GM21447 (cell line): ENCODE measurements at regions not wholly inside any gene's neighbourhood (a gene's known extent, or its start where the extent isn't known, plus 50 kb on each side); places are given as distances from the start of the nearest gene placed in this dataset.
"Not testable (repeated sequence)": the region's sequence is repeated elsewhere in the genome, so short reads cannot be mapped to it uniquely, and the experiment has no call there.

Experiments used
- ATAC-seq: cut with Tn5 transposase; IDR thresholded peaks from one replicate; pipeline ENCODE4 v1.9.1; 2021; ENCODE audit not compliant: unreplicated experiment

DNA sequence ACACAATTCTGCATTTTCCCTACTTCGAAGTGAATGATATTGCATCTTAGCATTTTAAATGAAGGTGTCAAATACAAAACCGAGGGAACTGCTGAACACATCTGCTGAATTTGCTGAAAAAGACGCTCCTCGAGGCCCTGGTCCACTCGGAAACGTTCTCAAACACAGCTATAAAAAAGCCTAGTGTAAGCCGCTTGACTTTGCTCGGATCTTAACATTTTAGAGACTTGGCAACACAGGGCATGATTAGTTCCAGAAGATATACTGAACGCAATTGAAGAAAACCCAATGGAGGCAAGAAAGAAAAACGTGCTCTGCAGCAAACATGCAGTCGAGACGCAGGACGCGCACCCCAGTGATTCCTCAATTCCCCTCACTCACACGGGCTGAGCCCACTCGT is 506.4 kb upstream of the AMELY start:
- ATAC-seq = no peak

DNA sequence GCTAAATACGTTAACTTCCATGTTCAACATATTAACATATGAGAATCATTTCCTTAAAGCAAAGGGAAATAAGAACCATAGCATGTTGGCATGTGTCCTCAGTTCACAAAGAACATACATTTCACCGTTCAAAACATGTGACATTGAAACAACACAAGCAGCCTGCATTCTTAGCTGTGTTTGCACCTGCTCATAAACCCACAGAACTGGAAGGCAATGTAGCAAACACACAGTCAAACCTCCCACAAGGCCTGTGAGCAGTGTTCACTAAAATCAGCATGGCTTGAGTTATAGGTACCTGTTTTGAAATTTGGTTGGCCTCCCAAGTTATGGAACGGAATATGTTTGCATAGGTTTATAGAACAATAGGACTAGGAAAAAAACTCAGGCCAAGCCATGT is 504.9 kb upstream of the AMELY start:
- no peak for ATAC-seq

DNA sequence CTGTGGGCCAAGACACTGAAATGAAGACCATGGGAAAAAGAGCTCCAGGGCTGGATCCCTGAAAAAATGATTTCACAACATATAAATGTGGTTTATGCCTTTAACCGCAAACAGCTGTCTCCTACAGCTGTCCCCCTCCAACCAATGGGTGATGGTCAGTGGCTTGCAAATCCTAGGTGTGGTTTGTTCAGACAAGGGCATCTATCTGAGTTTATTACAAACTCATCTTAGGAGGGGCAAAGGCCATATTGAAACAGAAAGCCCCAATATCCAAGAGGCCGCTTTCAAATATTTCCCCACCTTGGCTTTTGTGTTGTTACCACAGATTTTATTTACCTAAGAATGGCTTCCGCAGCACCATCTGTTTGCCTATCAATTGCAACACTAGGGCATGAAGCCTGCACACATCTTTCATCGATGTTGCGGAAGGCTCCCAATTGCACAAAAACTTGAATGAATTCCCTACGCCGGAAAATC is 503.6 kb upstream of the AMELY start:
- ATAC-seq = no peak

DNA sequence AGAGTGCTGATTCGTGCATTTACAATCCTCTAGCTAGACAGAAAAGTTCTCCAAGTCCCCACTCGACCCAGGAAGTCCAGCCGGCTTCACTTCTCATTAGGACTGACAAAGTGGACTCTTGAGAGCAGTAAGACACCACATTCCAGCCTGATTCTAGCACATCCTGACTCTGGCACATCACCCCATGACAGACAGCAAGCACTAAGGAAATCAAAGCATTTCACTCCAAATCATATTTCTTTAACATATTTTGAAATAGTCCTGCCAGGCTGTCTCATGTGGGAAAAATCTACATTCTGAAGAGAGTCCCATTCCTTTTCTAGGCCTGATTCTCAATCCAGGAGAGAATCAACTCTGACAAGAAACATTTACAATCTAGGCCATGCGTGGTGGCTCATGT is 478.5 kb upstream of the AMELY start:
- ATAC-seq = no peak

DNA sequence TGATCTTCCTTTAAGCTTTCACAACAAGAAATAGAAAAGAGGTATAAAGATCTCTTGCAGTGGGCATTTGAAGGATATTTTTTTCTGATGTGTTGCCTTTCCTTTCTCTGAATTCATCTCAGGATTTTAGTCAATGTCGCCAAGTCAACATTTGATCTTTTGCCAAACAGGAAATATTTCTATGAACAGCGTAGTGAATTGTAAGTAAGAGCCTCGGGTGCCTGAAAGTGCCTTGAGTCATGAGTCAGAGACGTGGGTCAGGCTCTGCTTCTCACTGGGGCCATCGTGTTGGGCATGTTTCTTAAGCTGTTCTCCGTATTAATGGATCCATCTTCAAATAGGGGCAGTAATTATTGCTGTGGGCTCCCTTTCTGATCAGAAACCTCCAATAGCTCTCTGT is 471.4 kb upstream of the AMELY start:
- ATAC-seq = no peak

DNA sequence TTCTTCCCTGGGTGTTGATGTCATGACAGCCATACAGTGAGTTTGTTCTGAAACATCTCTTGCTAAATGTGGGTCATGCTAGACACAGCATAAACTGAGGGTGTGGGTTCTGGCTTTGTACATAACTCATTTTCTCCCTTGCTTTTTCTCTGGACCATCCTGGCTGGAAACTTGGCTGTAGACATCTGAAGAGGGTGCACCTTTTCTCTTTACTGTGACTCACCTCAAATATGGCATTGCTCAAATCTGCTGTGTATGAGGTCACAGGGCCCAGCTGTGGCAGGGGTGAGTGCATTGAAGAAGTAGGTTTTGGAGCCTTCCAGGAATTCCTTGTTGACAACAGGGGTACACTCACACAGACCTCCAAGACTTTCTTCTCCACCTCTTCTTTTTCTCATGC is 465.5 kb upstream of the AMELY start:
- ATAC-seq = no peak

DNA sequence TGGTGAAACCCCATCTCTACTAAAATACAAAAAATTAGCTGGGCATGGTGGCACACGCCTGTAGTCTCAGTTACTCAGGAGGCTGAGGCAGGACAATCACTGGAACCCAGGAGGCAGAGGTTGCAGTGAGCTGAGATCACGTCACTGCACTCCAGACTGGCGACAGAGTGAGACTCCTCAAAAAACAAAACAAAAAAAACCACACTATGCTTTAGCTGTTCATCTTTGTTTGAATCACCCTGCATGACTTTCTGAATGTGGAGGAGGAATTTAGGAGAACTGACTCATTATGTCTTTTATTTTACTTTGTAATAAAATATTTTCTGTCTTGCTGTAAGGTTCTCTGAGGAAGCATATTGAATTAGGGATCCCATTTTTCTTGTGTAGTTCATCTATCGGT is 462.9 kb upstream of the AMELY start:
- not testable (repeated sequence) for ATAC-seq

DNA sequence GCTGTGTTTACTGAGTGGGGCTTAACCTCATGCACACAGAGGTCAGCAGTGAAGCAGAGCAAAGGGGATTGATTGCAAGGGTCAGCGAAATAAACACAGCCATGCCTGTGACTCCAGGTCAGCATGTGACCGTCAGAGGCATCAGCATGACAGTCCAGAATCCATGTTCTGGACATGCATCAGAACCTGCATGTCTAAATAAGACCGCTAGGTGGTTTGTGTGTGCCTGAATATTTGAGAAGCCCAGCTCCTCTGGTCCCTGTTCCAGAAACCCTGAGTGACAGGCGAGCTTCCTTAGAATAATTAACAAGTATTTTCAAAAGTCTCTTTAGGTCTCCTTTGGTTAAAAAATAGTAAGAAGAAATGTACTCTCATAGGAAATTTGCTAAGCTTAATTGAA is 460.4 kb upstream of the AMELY start:
- not testable (repeated sequence) for ATAC-seq

DNA sequence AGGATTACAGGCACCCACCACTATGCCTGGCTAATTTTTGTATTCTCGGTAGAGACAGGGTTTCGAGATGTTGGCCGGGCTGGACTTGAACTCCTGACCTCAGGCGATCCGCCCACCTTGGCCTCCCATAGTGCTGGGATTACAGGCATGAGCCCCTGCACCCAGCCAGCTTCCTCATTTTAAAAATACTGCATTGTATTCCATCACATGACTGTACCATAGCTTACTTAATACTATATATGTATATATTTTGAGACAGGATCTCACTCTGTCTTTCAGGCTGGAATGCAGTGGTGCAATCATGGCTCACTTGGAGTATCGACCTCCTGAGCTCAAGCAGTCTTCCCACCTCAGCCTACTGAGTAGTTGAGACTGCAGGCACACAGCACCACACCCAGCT is 459.5 kb upstream of the AMELY start:
- ATAC-seq = not testable (repeated sequence)

DNA sequence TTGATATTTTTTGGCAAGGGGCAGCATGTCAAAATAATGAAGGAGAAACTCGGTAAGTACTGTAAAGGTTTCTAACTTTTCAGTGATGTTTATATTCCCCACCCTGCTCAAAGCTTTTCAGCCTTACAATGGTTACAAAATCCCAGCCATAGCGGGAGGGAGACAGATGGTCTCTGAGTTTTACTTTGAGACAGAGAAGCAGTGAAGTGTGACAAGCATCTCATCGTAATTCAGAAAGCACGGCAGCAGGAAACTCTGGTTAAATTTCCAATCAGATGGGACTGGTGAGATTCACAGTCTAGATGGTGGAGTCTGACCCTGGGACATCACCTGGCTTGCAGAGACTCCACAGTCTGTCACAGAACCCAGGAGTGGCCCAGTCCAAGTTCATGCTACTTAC is 448.0 kb upstream of the AMELY start:
- ATAC-seq = no peak

DNA sequence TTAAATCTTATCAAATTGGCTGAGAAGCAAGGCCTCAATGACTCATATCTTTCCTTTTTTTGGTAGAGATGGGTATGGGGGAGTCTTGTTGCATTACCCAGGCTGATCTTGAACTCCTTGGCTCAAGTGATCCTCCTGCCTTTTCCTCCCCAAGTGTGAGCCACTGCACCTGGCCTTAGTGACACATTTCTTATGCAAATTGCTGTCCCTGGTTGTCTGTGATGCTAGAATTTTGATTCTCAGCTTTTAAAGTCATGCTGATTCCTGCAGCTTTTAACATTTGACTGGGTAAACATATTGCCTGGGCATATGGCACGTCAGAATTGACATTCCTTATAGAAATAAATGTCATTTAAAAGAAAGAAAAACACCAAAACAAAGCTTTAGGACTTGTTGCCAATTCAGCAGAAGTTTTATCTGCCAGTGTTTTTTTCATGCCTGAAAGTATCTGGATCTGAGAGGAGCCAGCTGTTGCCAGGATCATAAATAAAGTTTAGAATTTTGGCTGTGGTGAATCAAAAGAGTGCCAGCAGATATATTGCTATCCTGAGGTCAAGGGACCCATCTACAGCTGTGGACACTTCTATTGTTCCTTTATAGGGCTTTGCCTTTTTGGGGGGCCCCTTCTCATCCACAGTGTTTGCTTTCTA is 446.7 kb upstream of the AMELY start:
- no peak for ATAC-seq

DNA sequence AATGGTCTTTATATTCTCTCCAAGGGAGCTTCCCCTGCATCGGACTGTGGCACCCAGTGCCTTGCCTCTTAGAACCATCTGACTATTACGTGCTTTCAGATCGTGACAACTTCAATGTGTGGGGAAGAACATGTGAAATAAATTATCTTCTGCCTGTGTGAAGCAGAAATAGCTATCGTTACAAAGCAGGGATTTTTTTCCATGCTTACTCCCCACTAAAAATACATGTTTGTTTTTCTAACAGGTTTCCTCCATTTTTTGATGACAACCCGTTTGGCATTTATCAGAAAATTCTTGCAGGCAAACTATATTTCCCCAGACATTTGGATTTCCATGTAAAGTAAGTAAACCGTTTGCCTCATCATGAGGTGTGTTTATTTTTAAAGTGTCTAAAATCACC is 444.3 kb upstream of the AMELY start:
- not testable (repeated sequence) for ATAC-seq

DNA sequence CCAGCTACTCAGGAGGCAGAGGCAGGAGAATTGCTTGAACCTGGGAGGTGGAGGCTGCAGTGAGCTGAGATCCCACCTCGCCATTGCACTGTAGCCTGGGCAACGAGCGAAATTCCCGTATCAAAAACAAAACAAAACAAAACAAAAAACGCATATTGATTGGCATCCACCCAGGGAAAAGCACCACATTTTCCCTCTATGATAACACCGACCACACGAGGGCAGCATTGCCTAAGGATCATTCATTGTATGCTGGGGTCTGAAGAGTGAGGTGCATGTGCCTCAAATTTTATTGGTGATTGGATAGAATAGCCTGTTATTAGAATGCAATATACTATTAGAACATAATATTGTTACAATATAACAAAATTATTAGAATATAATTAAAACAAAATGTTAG is 433.1 kb upstream of the AMELY start:
- no peak for ATAC-seq

DNA sequence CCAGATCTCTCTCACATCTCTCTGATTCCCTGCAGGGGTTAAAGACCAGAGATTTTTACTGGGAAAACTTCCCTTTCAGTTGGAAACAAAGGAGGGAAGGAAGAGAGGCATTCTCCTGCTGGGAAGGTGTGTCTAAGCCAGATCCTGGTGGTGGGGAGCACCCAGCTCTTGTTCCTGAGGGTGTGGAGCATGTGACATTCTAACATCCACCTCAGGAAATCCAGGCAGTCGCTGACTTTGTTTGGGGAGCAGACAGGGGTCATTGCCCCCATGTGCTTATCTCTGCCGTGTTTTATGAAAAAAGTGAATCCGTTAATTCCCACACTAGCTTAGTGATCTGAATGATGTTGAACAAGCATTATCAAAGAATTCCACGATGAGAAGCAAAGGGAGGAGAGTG is 431.7 kb upstream of the AMELY start:
- no peak for ATAC-seq

DNA sequence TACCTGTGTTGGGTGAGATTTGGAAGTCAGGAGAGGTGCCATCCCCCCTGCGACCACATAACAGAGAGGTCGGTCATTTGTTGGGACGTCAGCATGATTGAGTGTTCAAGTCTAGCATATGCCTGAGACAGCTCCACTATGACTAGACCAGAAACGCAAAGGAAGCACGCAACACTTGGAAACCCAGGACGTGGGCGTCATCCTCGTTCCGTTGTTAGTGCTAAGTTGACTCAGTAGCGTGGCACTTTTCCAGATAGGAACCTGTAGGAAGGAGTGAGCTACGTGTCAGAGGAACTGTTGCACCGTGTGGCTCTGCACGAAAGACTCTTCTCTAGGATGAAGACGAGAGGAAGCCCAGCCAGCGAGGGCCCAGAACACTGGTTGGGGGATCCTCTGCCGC is 431.2 kb upstream of the AMELY start:
- not testable (repeated sequence) for ATAC-seq

DNA sequence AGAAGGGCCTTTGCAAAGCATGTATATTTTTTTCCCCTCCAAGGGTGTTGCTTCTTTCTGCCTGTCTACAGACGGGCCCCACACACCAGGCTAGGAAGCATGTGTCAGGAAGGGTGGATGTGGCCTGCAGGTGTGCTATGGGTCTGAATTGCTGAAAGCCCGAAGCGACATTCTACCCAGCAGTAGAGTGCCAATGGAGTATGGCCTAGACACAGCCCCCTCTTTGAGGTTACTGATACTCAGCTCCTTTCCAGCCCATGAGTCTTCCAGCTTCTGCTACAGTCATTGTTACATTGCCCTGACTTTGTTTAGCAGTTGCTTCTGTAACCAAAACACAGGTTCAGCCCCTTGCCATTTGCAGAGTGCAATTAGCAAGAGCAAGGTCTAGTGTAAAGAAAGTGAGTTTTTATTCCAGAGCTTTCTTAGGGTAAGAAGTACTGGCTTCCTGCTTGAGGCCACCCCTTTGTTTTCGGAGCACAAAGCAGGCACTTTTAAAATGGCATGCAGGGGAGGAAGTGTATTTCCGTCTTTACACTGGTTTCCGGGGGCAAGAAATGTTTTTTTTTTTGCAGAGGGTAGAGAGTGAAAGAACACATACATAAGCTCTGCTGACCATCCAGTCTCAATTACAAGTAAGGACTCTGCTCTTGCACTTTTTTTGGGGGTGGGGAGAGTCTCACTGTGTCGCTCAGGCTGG is 428.0 kb upstream of the AMELY start:
- peak; percentile 77 for ATAC-seq

DNA sequence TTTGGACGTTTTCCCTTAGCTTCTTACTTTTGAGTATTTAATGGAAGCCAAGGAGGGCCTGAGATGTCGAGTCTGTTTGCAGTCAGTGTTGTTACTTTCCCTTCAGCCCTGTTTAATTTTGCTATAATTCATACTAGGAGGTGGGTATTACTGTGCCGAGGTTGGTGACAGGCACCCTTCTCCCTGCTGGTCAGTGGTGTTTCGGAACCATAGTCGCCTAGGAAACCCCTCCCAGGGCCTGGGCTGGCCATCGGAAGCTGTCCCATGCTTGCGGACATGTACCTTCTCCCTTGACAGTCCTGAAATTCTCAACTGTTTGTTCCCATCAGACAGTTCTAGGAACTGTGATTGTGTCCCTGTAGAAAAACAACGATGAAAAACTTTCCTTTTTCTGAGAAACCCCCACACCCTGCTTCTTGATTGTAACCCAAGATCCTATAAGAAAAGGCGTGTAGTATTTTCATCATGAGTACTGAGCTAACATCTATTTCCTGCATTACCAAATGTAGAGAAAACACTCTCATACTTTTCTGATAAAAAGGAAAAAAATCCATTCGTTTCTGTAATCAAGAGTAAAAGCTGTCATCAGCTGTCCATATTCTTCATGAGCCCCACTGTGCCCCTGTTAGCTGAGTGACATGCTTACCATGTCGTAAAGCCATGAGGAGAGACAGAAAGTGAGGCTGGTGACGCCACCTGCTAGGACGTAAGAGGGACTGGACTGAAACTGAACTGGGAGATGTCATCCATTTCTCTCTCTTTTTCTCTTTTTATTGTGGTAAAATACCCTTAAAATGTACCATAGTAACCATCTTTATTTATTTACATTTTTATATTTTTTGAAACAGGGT is 424.7 kb upstream of the AMELY start:
- ATAC-seq = no peak

DNA sequence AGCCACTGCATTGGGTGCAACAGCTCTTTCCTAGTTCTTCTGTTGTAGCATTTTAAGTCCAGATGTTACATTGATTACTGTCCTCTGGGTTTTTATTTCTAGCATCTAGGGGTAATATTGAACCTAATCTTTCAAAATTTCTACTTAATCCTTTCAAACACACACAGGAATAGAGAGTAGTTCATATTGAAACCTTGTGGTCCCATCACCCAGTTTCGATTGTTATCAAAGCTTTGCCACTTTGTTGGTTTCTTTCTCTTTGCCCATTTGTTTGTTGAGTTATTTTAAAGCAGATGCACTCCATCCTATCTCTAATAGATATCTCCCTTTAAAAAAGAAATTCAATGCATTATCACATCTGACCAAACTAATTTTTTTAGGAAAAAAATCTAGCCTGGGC is 422.9 kb upstream of the AMELY start:
- ATAC-seq = no peak

DNA sequence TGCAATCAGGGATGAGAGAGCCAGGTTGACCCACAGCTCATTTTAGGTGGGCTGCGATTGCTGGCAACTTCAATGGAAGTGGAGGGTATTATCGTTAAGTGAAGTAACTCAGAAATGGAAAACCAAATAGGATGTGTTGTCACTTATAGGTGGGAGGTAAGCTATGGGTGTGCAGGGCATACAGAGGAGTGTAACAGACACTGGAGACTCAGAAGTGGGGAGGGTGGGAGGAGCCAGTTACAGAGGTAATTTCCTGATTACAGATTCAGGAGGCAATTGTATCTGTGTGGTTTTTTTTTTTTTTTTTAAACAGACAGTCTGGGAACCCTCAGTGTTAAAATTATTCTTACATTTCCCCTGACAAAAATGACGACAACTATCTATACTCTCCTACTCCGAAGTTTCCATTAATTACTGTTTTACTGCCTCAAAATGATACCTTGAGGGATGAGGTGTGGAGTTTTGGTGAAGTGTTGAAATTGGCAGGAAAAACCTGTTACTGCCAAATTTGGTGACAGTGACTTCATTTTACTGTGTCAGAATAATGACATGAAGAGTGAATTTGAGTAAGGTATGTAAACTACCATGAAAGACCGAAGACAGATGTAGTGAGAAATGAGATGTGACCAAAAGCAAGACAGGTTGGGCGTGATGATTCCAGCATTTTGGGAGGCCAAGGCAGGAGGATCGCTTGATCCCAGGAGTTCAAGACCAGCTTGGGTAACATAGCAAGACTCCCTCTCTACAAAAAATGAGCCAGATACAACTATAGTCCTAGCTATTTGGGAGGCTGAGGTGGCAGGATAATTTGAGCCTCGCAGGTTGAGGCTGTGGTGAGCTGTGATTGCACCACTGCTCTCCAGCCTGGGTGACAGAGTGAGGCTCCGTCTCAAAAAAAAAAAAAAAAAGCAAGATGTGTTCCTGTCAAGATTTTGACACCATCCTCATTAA is 415.0 kb upstream of the AMELY start:
- no peak for ATAC-seq

DNA sequence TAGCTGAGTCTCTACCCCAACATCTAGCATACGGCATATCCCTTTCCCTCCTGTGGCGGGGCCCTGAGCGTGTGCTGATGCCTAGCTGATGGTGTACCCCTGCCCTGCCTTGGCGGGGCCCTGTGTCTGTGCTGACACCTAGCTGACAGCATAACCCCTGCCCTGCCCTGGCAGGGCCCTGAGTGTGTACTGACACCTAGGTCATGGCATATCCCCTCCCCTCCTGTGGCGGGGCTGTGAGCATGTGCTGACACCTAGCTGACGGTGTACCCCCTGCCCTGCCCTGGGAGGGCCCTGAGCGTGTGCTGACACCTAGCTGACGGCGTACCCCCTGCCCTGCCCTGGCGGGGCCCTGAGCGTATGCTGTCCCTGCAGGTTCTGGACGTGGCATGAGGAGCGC is 414.0 kb upstream of the AMELY start:
- no peak for ATAC-seq

DNA sequence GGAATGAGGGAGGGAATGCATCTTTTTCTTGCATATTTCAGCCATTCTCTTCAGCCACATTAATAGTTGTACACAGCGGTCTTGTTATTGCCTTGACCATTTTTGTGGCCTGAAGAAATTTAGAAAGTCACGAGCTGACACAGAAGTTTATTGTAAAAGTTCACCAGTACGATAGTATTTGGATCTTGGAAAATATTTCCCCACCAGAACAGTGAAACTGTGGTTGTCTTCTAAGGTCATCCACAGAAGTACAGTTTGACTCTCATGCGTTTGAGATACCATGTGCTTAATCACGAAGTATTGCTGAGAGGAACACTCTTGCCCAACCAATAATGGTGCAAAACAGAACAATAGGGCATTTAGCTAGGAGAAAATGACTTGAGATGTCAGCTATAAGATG is 409.2 kb upstream of the AMELY start:
- ATAC-seq = no peak
